ENCODE measurements at regions not wholly inside any gene's neighbourhood (a gene's known extent, or its start where the extent isn't known, plus 50 kb on each side); places are given as distances from the start of the nearest gene placed in this dataset.

- POLR2A ChIA-PET: no interaction called here
- H3K4me3 ChIP-seq (replicated peaks in 1 of 3; ENCODE audit: insufficient read depth in 1 of 3, low read depth in 1 of 3, low read length in 3 of 3): no peak overlapping the region
- no peaks in the 10 kb centered on the region for H4K20me1 ChIP-seq (replicated peaks; ENCODE audit: control insufficient read depth, extremely low read depth, insufficient read depth, low read length)
- dilution Hi-C loops (cut with MboI; ENCODE audit: extremely low pct_ligation_motif_present, low sequenced_read_pairs) (no loop called here), intact Hi-C loops (cut with micrococcal nuclease) (no loop called here)
- H3K4me2 ChIP-seq (ENCODE audit: insufficient read depth, low read length): no peak overlapping the region
- CTCF ChIA-PET: no interaction called here
- no peaks in the 10 kb centered on the region for H3K79me2 ChIP-seq (ENCODE audit: control insufficient read depth, insufficient read depth, low read length)
- no peaks in the 10 kb centered on the region for H3K36me3 ChIP-seq (ENCODE audit: control insufficient read depth in 2 of 2, extremely low read depth in 1 of 2, insufficient read depth in 2 of 2, low read length in 2 of 2)
- no TSS peak for BruUV-seq (replicated peaks)
- H3K27ac ChIP-seq (ENCODE audit: insufficient read depth, low read depth, low read length): no peak overlapping the region
- no peak for TF ChIP-seq FOS (IDR thresholded peaks at IDR 0.05; ENCODE audit: borderline replicate concordance, insufficient read depth, low read length)
- TF ChIP-seq MYC (IDR thresholded peaks at IDR 0.05; ENCODE audit: low read depth, low read length): no peak
- TF ChIP-seq EZH2 (IDR thresholded peaks at IDR 0.05; ENCODE audit: borderline replicate concordance, low read depth, low read length, severe bottlenecking): no peak
- no peak for TF ChIP-seq GATA2 (IDR thresholded peaks at IDR 0.05; ENCODE audit: insufficient read depth, insufficient read length, low read depth, low read length)
- no peak for TF ChIP-seq POLR2AphosphoS5 (IDR thresholded peaks at IDR 0.05; ENCODE audit: insufficient read depth, low read depth, low read length)
- no peak for TF ChIP-seq POLR2A (IDR thresholded peaks at IDR 0.05; ENCODE audit: low read depth, low read length)
- no peak overlapping the region for H2AFZ ChIP-seq (ENCODE audit: low read depth, low read length)
- H3K4me1 ChIP-seq (ENCODE audit: control insufficient read depth, extremely low read depth, insufficient read depth, low read length): no peaks in the 10 kb centered on the region
- no peaks in the 10 kb centered on the region for H3K9me1 ChIP-seq (replicated peaks; ENCODE audit: control insufficient read depth, extremely low read depth, insufficient read depth, low read length)
- no peak for FAIRE-seq
- H3K9me3 ChIP-seq (replicated peaks; ENCODE audit: control insufficient read depth, insufficient read depth, low read length): peaks cover 8% of the 10 kb centered on the region
- DNase-seq (ENCODE audit: low read depth, low spot score): no peak
- no peaks in the 10 kb centered on the region for H3K27me3 ChIP-seq (ENCODE audit: control insufficient read depth in 2 of 2, insufficient read depth in 2 of 2, low read length in 2 of 2)
- no peak overlapping the region for H3K9ac ChIP-seq (replicated peaks; ENCODE audit: extremely low read depth, insufficient read depth, low read length)
Measured at GRCh38 chr5:2103940-2104339, 221.2 kb upstream of the IRX4 start.

GRCh38 chr5:2102819-2103776, 220.4 kb upstream of the IRX4 start:
- CTCF ChIA-PET: no interaction called here

More at GRCh38 chr5:2102819-2103776, 220.4 kb upstream of the IRX4 start:
- Histone ChIP-seq H3K27me3 (ENCODE audit: control insufficient read depth in 2 of 2, insufficient read depth in 2 of 2, low read length in 2 of 2) (no peaks in the 10 kb centered on the region), H3K9me1 (replicated peaks; ENCODE audit: control insufficient read depth, extremely low read depth, insufficient read depth, low read length) (no peaks in the 10 kb centered on the region), H3K36me3 (ENCODE audit: control insufficient read depth in 2 of 2, extremely low read depth in 1 of 2, insufficient read depth in 2 of 2, low read length in 2 of 2) (no peaks in the 10 kb centered on the region), H3K9ac (replicated peaks; ENCODE audit: extremely low read depth, insufficient read depth, low read length) (no peak overlapping the region), H3K4me2 (ENCODE audit: insufficient read depth, low read length) (no peak overlapping the region), H2AFZ (ENCODE audit: low read depth, low read length) (no peak overlapping the region), H3K27ac (ENCODE audit: insufficient read depth, low read depth, low read length) (no peak overlapping the region), H3K4me3 (replicated peaks in 1 of 3; ENCODE audit: insufficient read depth in 1 of 3, low read depth in 1 of 3, low read length in 3 of 3) (no peak overlapping the region), H3K4me1 (ENCODE audit: control insufficient read depth, extremely low read depth, insufficient read depth, low read length) (no peaks in the 10 kb centered on the region), H3K9me3 (replicated peaks; ENCODE audit: control insufficient read depth, insufficient read depth, low read length) (peaks cover 8% of the 10 kb centered on the region), H4K20me1 (replicated peaks; ENCODE audit: control insufficient read depth, extremely low read depth, insufficient read depth, low read length) (no peaks in the 10 kb centered on the region), H3K79me2 (ENCODE audit: control insufficient read depth, insufficient read depth, low read length) (no peaks in the 10 kb centered on the region)
- no peak for DNase-seq (ENCODE audit: low read depth, low spot score)
- intact Hi-C loops (cut with micrococcal nuclease) (no loop called here), dilution Hi-C loops (cut with MboI; ENCODE audit: extremely low pct_ligation_motif_present, low sequenced_read_pairs) (no loop called here)
- POLR2A ChIA-PET: no interaction called here
- no peak for FAIRE-seq
- no TSS peak for BruUV-seq (replicated peaks)
- TF ChIP-seq MAX (IDR thresholded peaks at IDR 0.05; ENCODE audit: insufficient read depth, insufficient read length) (no peak), MYC (IDR thresholded peaks at IDR 0.05; ENCODE audit: low read depth, low read length) (no peak), GATA2 (IDR thresholded peaks at IDR 0.05; ENCODE audit: insufficient read depth, insufficient read length, low read depth, low read length) (no peak), EZH2 (IDR thresholded peaks at IDR 0.05; ENCODE audit: borderline replicate concordance, low read depth, low read length, severe bottlenecking) (no peak), POLR2A (IDR thresholded peaks at IDR 0.05; ENCODE audit: low read depth, low read length) (no peak), FOS (IDR thresholded peaks at IDR 0.05; ENCODE audit: borderline replicate concordance, insufficient read depth, low read length) (no peak), JUN (IDR thresholded peaks at IDR 0.05; ENCODE audit: borderline replicate concordance, insufficient read depth, insufficient read length, low read depth) (no peak), CTCF (IDR thresholded peaks at IDR 0.05; ENCODE audit: extremely low read depth in 1 of 2, insufficient read depth in 1 of 2, low read depth in 1 of 2, low read length in 2 of 2) (no peak), POLR2AphosphoS5 (IDR thresholded peaks at IDR 0.05; ENCODE audit: insufficient read depth, low read depth, low read length) (no peak)

Measured in endothelial cell of umbilical vein (primary cell).